ENCODE measurements at regions not wholly inside any gene's neighbourhood (a gene's known extent, or its start where the extent isn't known, plus 50 kb on each side); places are given as distances from the start of the nearest gene placed in this dataset.

DNA sequence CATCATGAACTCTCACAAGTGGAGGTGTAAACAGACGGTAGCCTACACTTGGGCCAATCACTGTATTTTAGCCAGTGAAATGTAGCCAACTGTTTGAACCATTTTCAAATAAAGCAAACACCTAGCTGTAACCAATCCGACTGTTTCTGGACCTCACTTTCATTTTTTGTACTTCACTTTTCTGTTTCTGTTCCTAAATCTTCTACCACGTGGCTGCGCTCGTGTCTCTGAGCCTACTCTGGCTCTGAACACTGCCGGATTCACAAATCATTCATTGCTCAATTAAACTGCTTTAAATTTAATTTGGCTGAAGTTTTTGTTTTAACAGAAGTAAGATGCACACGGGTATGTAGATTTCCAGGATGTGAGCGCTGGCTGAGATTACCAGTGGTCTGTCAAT lies 319.1 kb downstream of the RAPGEF2 start:
- H2AFZ ChIP-seq (ENCODE audit: low read depth, low read length), result no peak overlapping the region
- no peaks in the 10 kb centered on the region for H4K20me1 ChIP-seq (ENCODE audit: insufficient read depth, low read length)
- no peak overlapping the region for H3K9ac ChIP-seq (ENCODE audit: low read depth, low read length)
- no peak overlapping the region for H3K4me3 ChIP-seq (ENCODE audit: low read depth in 1 of 2, low read length in 2 of 2)
- TF ChIP-seq CTCF (IDR thresholded peaks at IDR 0.05; ENCODE audit: borderline replicate concordance, extremely low read depth, low read length, poor library complexity, severe bottlenecking) (no peak), EZH2 (IDR thresholded peaks at IDR 0.05; ENCODE audit: borderline replicate concordance, low read depth, low read length, severe bottlenecking) (no peak)
- no peak overlapping the region for H3K27ac ChIP-seq (ENCODE audit: low read length)
- no peak overlapping the region for H3K4me2 ChIP-seq (ENCODE audit: insufficient read depth, low read length)
- no peak for ATAC-seq (ENCODE audit: insufficient read depth, low read depth)
- H3K79me2 ChIP-seq (ENCODE audit: insufficient read depth, low read length), result no peaks in the 10 kb centered on the region
- no peaks in the 10 kb centered on the region for H3K36me3 ChIP-seq (ENCODE audit: insufficient read depth, low read length)
- H3K9me3 ChIP-seq (ENCODE audit: insufficient read depth, low read length, severe bottlenecking), result peaks cover 6% of the 10 kb centered on the region
- DNase-seq, result no peak
- H3K27me3 ChIP-seq (ENCODE audit: insufficient read depth, low read length, poor library complexity), result peaks cover 3% of the 10 kb centered on the region
- no peaks in the 10 kb centered on the region for H3K4me1 ChIP-seq (ENCODE audit: insufficient read depth, low read length)

DNA sequence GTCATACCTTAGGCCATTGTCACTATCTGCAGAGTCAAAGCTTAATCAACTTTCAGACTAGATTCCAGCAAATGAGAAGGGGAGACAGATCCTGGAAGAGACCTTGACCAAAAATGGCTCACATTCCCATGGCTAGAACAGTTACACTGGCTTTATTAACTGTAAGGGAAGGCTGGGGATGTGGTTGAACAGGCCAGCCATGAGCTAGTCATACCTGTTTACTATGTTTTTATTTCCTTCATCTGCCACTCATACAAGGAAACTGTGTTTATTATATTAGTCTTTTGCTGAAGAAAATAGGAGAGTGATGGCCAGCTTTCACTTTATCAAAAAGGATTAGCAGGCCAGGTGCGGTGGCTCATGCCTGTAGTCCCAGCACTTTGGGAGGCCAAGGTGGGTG lies 319.7 kb downstream of the RAPGEF2 start:
- H3K4me2 ChIP-seq (ENCODE audit: insufficient read depth, low read length), result no peak overlapping the region
- no peak for TF ChIP-seq EZH2 (IDR thresholded peaks at IDR 0.05; ENCODE audit: borderline replicate concordance, low read depth, low read length, severe bottlenecking)
- TF ChIP-seq CTCF (IDR thresholded peaks at IDR 0.05; ENCODE audit: borderline replicate concordance, extremely low read depth, low read length, poor library complexity, severe bottlenecking), result no peak
- no peaks in the 10 kb centered on the region for H3K36me3 ChIP-seq (ENCODE audit: insufficient read depth, low read length)
- no peak for DNase-seq
- H2AFZ ChIP-seq (ENCODE audit: low read depth, low read length), result no peak overlapping the region
- no peaks in the 10 kb centered on the region for H4K20me1 ChIP-seq (ENCODE audit: insufficient read depth, low read length)
- H3K79me2 ChIP-seq (ENCODE audit: insufficient read depth, low read length), result no peaks in the 10 kb centered on the region
- peaks cover 6% of the 10 kb centered on the region for H3K9me3 ChIP-seq (ENCODE audit: insufficient read depth, low read length, severe bottlenecking)
- ATAC-seq (ENCODE audit: insufficient read depth, low read depth), result no peak
- no peaks in the 10 kb centered on the region for H3K4me1 ChIP-seq (ENCODE audit: insufficient read depth, low read length)
- H3K27ac ChIP-seq (ENCODE audit: low read length), result no peak overlapping the region
- no peak overlapping the region for H3K4me3 ChIP-seq (ENCODE audit: low read depth in 1 of 2, low read length in 2 of 2)
- H3K27me3 ChIP-seq (ENCODE audit: insufficient read depth, low read length, poor library complexity), result peaks cover 3% of the 10 kb centered on the region
- H3K9ac ChIP-seq (ENCODE audit: low read depth, low read length), result no peak overlapping the region

- Histone ChIP-seq H3K4me1 (ENCODE audit: insufficient read depth, low read length) (no peaks in the 10 kb centered on the region), H4K20me1 (ENCODE audit: insufficient read depth, low read length) (no peaks in the 10 kb centered on the region), H3K79me2 (ENCODE audit: insufficient read depth, low read length) (no peaks in the 10 kb centered on the region), H2AFZ (ENCODE audit: low read depth, low read length) (no peak overlapping the region), H3K36me3 (ENCODE audit: insufficient read depth, low read length) (no peaks in the 10 kb centered on the region), H3K4me3 (ENCODE audit: low read depth in 1 of 2, low read length in 2 of 2) (no peak overlapping the region), H3K9ac (ENCODE audit: low read depth, low read length) (no peak overlapping the region), H3K9me3 (ENCODE audit: insufficient read depth, low read length, severe bottlenecking) (peaks cover 2% of the 10 kb centered on the region), H3K27ac (ENCODE audit: low read length) (no peak overlapping the region), H3K4me2 (ENCODE audit: insufficient read depth, low read length) (no peak overlapping the region), H3K27me3 (ENCODE audit: insufficient read depth, low read length, poor library complexity) (peaks cover 3% of the 10 kb centered on the region)
- no peak for DNase-seq
- no peak for ATAC-seq (ENCODE audit: insufficient read depth, low read depth)
- TF ChIP-seq CTCF (IDR thresholded peaks at IDR 0.05; ENCODE audit: borderline replicate concordance, extremely low read depth, low read length, poor library complexity, severe bottlenecking), result no peak
- TF ChIP-seq EZH2 (IDR thresholded peaks at IDR 0.05; ENCODE audit: borderline replicate concordance, low read depth, low read length, severe bottlenecking), result no peak
Observed at GRCh38 chr4:159425737-159426305, 322.9 kb downstream of the RAPGEF2 start.

DNA sequence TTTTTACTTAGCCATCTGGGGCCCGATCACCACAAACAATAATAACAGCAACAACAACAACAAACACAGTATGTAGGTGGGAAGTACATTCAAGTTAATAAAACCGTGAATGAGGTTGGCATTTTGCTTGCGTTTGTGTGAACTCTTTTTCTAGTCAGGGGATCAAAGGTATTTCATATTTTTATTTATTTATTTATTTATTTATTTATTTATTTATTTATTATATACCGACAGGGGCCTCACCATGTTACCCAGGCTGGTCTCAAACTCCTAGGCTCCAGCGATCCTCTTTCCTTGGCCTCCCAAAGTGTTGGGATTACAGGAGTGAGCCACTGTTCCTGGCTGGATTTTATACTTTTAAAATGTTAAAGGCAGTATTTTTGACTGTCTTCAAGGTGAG lies 325.4 kb downstream of the RAPGEF2 start:
- Histone ChIP-seq H3K9ac (ENCODE audit: low read depth, low read length) (no peak overlapping the region), H3K9me3 (ENCODE audit: insufficient read depth, low read length, severe bottlenecking) (no peaks in the 10 kb centered on the region), H3K27ac (ENCODE audit: low read length) (no peak overlapping the region), H3K79me2 (ENCODE audit: insufficient read depth, low read length) (no peaks in the 10 kb centered on the region), H4K20me1 (ENCODE audit: insufficient read depth, low read length) (no peaks in the 10 kb centered on the region), H3K4me2 (ENCODE audit: insufficient read depth, low read length) (no peak overlapping the region), H2AFZ (ENCODE audit: low read depth, low read length) (no peak overlapping the region), H3K36me3 (ENCODE audit: insufficient read depth, low read length) (no peaks in the 10 kb centered on the region), H3K27me3 (ENCODE audit: insufficient read depth, low read length, poor library complexity) (peaks cover 3% of the 10 kb centered on the region), H3K4me3 (ENCODE audit: low read depth in 1 of 2, low read length in 2 of 2) (no peak overlapping the region), H3K4me1 (ENCODE audit: insufficient read depth, low read length) (no peaks in the 10 kb centered on the region)
- no peak for DNase-seq
- ATAC-seq (ENCODE audit: insufficient read depth, low read depth), result no peak
- TF ChIP-seq CTCF (IDR thresholded peaks at IDR 0.05; ENCODE audit: borderline replicate concordance, extremely low read depth, low read length, poor library complexity, severe bottlenecking), result no peak
- no peak for TF ChIP-seq EZH2 (IDR thresholded peaks at IDR 0.05; ENCODE audit: borderline replicate concordance, low read depth, low read length, severe bottlenecking)
